HG03066 (cell line): ENCODE measurements at regions not wholly inside any gene's neighbourhood (a gene's known extent, or its start where the extent isn't known, plus 50 kb on each side); places are given as distances from the start of the nearest gene placed in this dataset.
A peak's percentile ranks its signal among the peaks of the same experiment; 100 is the strongest.

Experiments used
- ATAC-seq: cut with Tn5 transposase; IDR thresholded peaks from one replicate; pipeline ENCODE4 v1.9.1; 2021; ENCODE audit warnings: low read depth; ENCODE audit not compliant: unreplicated experiment

DNA sequence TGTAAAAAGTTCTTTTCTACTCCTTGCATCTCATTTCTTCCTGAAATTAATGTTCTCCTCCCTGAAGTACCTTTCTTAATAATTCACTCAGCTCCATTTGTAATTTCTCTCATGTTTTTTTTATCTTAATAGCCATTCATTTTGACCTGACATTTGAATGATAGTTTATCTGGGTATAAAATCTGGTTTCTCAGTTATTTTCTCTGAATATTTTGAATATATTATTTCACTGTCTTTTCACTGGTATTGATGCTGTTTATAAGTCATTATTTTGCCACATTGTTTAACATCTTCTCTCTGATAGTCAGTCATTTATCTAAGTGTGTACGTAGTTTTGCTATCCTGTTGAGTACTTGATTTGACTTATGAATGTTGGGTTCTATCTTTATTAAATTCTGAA lies 68.8 kb upstream of the ARHGAP18 start:
- no peak for ATAC-seq

DNA sequence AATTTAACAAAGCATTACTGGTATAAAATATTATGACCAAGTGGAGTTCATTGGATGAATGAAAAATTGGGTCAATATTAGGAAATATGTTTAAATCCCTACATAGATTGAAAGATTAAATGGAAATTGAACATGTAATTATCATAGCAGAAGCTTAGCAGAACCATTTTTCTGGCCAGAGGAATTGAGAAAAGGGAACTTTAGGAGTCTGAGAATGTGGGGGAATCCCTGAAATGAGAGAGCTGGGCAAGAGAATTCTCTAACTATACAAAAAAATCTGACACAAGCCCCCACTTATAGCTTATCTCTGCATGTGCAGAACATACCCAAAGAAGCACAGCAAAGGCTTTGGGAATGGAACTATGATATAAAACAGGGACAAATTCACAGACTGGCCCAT lies 67.4 kb upstream of the ARHGAP18 start:
- no peak for ATAC-seq

DNA sequence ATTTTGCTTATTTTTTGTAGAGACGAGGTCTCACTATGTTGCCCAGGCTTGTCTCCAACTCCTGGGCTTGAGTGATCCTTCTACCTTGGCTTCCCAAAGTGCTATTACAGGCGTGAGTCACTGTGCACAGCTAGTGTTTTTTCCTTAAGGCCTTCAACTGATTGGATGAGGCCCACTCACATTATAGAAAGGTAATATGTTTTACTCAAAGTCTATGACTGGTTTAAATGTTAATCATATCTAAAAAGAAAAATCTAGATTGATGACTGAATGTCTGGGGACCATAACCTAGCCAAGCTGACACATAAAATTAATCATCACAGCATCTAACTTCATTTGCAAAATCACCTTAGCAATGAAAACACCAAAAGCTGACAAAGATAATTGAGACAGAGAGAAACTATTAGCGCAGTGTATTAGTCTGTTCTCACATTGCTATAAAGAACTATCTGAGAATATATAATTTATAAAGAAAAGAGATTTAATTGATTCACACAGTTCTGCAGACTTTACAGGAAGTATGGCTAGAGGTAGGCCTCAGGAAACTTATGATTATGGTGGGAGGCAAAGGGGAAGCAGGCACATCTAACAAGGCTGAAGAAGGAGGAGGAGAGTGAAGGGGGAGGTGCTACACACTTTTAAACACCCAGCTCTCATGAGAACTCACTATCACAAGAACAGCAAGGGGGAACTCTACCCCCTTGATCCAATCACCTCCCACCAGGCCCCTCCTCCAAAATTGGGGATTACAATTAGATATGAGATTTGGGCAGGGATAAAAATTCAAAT lies 66.8 kb upstream of the ARHGAP18 start:
- ATAC-seq = no peak

DNA sequence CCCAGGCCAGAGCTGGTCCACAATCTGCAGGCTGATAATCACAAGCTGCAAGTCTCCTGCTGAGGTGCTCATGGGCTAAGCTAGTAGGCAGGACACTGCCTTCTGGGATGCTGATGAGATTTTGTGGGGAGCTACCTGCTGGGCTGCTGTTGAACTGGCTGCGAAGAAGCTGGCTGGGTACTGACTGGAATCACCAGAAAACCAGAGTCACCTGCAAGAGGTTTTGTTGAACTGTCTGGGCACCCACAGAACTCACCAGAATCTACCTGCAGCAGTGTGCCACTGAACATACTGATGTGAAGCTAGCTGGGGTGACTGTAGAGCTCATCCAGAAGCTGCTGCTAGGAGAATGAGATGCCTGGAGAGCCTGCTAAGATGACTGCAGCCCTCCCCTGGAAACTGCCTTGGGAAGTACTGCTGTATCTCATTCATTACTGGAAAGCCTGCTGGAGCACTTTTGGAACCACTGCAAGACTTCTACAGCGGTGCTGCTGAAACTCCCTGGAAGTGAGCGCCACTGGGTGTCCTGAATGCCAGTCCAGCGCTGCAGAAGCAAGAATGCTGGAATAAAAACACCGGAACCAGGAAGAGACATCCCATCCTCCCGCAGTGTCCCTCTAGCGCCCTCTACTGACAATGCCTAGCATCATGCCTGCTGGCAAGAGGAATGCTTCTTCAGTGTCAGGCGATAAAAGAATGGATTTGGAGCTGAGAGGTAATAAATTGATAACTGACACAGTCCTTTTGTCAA lies 64.9 kb upstream of the ARHGAP18 start:
- ATAC-seq = peak; percentile 61

DNA sequence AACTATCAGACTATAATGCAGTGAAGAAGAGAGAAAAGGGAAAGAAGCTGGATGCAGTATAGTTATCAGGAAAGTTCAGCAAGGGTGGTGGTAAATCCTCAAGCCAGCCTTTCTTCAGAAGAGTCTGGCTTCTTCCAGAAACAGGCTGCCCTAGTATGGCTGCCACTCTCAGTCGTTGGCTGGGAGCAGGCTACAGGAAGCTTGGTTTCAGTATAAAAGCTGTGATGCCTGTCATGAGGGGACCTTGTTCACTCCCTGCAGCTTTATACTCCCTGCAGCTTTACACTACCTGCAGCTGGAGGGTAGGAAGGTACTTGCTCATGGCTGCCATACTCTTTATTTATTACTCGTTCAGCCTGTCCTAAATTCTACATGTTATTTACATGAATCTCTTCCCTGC lies 63.3 kb upstream of the ARHGAP18 start:
- ATAC-seq = no peak

DNA sequence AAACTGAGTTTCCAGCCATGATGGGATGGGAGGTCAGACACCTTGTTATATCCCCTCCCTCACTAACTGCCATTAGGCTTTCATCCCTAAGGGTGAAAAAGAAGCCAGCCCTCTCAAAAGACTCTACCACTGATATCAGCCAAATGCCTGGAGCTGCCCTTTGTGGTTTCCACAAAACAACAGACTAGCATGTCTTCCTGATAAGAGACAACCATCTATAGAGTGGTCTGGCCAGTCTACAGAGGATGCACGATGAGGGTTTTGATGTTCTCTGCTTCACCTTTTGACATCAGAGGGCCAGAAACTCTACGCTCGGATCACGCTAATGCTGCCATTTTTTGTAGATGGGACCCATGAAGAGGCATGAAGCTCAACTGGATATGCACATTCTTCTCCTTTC lies 61.7 kb upstream of the ARHGAP18 start:
- no peak for ATAC-seq

DNA sequence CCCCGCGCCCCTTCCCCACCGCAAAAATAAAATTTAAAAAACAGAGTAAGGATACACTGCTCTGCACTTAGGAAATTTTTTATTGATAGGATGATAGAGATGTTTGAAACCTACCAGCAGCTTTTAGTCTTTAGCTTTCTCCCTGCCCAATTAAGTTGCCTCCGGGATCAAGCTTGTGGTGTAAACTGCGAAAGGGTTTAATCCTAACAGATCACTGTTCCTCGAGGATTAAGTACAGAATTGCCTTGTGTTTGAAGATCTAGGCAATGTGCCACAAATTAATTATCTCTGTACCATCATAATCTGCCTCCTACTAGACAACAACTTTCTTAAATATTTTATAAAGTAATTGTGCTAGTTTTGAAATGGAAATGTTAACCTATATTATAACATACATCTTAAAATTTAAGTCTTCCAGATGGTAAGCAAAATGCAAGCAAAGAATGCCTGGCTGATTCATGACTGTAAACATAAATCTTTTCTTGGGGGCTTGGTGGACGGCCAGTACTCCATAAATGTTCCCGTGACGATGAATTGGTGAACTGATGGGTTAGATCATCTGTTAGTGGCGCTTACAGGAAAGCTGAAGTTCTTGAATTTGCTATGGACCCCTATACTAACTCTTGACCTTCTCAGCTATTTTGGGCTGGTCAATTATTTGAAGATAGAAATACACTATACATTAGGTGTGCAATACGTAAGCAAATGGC lies 58.0 kb upstream of the ARHGAP18 start:
- no peak for ATAC-seq

DNA sequence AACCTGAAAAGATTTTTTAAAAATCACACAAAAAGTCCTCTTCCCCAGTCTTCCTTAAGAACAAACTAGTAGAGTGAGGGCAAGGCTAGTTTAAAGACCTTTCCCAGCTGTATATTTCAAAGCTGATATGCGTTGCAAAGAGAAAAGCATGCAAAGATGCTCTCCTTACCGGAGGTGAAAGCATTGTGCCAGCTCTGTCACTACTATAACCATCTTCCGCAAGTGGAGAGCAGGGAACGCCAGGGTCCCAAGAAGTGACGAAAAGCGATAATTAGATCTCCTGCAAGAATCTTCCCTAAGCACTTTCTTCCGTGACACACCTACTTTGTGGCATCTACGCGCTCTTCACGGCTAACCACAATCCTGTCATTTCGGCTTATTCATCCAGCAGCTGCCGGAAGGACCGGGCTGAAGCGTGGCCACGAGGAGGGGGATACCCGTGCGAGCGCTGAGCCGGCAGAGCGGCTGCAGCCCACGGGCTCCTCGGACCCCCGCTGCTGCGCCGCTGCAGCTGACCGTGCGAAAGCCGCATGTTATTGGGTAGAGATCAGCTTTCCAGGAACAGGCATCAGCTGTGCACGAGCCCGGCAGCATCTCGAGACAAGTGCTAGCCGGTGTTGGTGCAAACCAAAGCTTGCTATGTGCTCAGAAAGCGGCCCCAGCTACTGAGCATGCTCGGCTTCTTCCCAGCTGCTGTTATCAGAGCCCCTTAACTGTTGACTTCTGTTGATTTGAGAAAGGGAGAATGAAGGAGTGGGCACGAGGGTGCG lies 57.2 kb upstream of the ARHGAP18 start:
- ATAC-seq = peak; percentile 89

DNA sequence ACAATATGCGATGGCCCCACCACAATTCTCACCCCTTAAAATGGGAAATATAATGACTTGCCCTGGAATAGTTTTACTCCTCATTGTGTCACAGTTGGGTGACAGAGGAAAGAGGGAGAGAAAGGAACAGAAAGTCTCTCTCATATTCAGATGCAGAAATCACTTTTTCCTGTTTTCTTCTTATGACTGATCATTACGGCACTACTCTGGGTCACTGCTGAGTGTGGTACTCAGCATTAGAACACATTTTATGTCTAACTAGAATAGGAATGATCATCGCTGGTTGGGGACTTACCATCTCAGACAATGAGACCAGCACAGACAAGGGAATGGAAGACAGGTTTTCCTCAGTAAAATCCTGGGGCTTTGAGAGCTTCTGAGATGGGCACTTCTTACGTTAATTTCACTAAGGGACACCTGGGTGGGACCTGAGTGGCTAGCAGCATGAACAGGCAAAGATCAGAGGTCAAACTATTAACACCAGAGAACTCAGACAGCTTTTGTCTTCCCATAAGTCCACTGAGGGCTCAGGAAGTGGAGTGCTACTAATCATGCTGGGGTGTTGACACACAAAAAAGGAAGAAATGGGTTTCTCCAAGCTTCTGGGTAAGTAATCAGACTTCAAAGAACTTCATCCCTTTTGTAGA lies 54.9 kb upstream of the ARHGAP18 start:
- no peak for ATAC-seq

DNA sequence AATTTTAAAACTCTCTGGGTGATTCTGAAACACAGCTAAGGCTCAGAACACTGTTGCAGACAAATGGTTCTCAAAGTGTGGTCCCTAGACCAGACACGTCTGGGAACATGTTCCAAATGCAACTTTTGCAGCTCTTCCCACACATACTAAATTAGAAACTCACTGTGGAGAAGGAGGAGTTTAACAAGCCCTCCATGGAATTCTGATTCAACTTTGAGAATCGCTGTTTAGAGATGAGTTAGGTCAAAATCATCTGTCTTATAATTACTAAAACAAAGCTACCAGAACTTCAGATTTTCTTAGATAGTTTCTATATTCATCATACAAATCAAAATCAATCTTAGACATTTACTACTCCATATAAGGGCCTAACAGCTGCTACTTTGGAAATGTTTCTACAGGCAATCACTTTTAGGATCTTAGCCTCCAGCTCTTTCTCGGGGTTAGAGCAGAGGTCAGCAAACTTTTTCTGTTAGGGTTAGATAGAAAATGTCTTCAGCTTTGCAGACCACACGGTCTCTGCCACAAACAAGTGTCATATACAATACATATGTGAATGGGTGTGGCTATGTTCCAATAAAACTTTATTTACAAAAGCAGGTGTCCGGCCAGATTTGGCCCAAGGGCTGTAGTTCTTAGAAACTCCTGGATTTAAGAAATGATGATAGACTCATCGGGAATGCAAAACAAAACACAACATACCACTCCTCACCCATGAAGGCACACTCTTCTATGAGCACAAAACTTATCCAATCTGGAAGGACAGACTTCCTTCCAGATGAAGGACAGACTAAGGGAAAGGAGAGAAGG lies 50.0 kb upstream of the ARHGAP18 start:
- no peak for ATAC-seq
